GM18909 (cell line): ENCODE measurements at regions not wholly inside any gene's neighbourhood (a gene's known extent, or its start where the extent isn't known, plus 50 kb on each side); places are given as distances from the start of the nearest gene placed in this dataset.
"Not testable (repeated sequence)": the region's sequence is repeated elsewhere in the genome, so short reads cannot be mapped to it uniquely, and the experiment has no call there.

Experiments
- ATAC-seq: cut with Tn5 transposase; IDR thresholded peaks from one replicate; pipeline ENCODE4 v1.9.1; 2021; ENCODE audit warnings: mild to moderate bottlenecking; ENCODE audit not compliant: unreplicated experiment, poor library complexity

- peak; percentile 98 for ATAC-seq
Measured at GRCh38 chr5:169416583-169417196, 115.8 kb upstream of the SLIT3 start.

DNA sequence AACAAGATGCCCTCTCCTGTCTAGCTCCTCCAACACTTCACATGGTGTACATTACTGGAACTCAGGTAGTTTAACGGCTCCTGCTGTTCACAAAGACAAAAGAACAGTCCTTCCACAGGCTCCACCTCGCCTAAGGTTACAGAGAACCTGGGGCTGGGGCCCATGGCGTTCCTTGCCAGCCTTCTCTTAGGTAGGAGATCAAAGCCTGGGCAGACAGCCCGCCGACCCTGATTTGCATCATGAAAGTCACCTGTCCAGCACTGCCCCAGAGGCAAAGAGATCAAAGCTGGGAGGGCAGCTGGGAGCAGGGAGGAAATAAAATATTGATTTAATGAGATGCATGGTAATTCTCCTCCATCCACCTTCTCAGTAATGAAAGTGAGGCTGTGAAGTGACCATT lies 115.0 kb upstream of the SLIT3 start:
- ATAC-seq = no peak

DNA sequence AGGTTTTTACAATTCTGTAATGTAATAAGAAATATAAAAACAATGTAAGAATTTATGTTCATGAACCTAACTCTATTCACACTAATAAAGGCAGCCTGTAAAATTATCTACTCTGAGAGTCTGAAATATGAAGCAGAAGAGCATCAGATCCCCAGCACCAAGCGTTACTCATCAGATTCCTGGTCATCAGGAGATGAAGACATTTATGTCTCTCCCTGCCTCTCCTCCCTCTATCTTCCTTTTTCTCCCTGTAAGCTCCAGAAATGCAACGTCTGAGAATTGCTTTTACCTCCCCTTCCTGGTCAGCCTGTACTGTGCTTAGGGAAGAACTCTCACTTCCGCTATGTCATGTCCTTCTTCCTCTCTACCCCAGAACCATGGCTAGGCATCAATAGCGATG lies 114.4 kb upstream of the SLIT3 start:
- ATAC-seq = no peak

DNA sequence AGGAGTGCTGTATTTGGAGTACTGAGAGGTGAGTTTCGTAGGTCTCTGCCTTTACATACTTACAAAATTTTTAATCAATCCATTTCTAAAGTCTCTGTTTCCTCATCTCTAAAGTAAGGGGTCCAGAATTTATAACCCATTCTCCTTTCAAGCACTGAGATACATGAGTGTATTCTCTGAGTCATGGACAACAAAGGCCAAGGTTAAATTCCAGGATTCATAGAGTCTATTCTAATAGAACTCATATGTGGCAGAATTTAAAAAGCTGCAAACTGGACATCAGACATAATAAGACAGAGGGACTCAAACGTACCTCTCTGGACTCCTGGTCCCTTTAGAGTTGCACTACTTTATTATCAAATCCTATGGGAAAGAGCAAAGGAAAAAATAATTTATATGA lies 112.5 kb upstream of the SLIT3 start:
- no peak for ATAC-seq

DNA sequence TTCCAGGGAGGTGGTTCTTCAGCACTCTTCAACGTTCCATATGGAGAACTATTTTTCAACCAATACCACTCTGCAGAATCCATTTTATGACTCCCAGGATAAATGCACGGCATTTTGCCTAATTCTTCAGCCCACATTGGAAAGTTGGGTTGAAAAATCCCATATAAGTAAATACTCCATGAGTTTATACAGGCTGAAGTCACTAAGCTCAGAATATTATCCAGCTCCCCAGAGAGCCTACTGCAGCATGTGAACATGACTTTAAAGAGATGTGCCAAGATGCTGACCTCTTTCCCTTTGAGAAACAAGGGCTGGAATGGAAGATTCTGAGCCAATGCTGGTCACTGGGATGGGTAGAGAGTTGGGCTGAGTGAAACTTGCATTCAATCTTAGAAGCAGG lies 111.9 kb upstream of the SLIT3 start:
- no peak for ATAC-seq

- no peak for ATAC-seq
Measured at GRCh38 chr5:169411786-169412430, 111.0 kb upstream of the SLIT3 start.

DNA sequence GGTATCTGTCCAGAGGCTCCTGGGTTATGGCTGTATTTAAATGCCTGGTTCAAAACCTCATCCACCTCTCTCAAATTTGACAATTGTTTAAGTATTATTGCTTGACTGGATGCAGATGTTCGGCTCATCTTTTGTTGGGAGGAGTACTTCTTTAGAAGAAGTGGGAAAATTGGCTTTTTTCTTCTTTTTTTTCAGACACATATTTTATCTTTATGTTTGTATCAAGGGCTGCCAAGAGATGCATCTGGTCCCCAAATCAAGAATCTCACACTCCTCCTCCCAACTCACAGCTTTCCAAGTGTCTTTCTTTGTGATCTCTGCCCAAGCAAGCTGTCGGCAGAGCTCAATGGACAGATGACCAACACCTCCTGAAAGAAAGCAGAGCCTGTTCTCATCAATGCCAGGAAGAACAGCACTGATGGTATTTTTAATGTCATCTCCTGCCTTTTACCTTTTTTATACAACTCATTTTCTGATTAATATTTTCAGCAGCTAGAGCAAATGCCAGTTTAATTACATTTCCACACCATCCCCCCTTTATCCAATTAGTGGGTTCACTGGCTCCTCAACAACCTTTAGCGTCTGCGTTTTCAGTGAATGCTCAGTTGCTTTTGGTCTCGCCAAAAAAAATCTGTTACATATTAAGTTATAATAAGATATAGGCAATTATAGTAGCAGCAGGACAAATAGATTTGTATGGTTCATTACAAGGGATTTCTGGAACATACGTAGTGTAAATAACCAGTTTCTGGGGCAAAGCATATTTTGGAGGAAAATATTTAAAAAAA lies 110.3 kb upstream of the SLIT3 start:
- ATAC-seq = no peak

GRCh38 chr5:169408731-169409130 lies 107.8 kb upstream of the SLIT3 start:
- no peak for ATAC-seq

GRCh38 chr5:169408171-169408570 lies 107.2 kb upstream of the SLIT3 start:
- ATAC-seq = no peak

DNA sequence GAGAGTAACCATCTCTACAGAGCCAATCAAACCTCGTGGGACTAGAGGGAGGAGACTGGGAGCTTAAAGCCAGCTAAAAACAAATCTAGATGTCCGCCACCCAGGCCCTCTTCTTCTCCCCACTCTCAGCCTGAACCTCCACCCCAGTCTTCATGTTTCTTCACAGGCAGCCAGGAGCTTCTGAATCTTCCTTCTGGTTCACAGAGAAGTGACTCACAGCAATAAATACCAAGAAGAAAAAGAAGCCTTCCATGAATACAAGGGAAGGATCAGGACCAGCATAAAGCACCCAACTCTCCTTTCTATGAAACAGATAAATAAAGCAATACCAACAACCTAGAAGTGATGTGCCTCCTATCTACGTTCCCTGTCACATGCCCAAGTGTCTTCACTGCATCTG lies 103.3 kb upstream of the SLIT3 start:
- no peak for ATAC-seq

DNA sequence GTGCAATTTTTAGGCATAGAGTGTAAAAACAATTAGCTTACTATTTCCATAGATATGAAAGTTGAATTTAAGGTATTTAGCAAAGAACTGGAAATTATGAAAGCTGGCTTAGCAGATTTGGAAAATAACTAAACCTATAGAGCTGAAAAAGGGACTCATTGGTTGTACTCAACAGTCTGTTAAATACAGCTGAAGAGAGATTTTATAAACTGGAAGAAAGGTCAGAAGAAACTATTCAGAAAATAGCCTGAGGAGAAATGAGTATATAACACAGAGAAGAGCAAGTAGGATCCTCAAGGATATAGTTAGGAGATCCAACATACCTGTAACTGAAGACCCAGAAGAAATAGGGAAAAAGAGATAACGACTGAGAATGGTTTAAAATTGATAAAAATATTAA lies 97.6 kb upstream of the SLIT3 start:
- ATAC-seq = no peak

DNA sequence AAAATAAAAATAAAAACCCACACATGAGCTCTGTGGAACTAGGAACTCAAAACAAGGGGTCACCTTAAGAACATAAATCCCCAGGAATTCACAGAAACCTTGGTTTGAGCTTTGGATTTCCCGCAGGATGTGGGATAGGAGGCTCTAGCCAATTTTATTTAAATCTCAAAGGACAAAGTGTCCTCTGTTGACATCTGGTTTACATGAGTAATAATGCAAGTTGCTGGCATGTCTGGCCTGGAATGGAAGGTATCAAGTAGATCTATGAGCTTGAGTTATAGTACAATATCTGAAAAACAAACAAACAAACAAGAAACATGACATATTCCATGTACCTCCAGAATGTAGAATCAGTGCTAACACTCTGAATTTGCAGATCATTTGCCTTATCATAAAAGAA lies 94.2 kb upstream of the SLIT3 start:
- no peak for ATAC-seq

DNA sequence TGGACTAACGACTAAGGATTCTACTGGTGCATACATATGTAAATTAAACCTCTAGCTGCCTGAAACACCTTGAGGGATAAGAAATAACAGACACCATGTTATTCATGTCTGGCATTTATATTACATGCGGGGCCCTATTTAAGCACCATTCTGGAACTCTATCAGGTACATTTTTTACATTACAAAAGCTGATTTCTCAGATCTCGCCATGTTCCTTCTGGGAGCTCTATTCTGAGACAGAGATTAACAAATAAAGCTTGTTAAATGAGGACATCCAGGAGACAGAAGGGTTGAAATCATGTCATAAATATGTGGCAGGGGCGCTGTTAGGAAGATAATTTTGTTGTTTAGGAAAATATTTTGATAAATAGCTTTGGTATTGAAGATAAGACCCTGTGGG lies 93.4 kb upstream of the SLIT3 start:
- no peak for ATAC-seq

DNA sequence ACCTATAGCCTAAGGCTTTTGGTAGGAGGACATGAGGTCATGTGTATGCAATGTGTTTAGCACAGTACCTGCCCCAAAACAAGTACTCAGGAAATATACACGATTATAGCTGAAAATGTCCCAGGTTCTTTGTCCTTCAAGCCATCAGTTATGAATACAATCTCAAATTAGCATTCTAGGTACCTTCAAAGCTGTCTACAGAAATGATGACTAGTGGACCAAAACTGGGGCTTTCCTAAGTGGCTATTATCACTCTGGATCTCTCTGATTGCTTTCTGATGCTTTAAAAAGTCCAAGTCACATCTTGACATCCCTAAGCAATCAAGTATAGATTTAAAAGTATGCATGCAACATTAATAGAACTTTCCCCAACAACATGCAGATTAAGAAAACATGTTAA lies 93.0 kb upstream of the SLIT3 start:
- no peak for ATAC-seq

- ATAC-seq = no peak
Measured at GRCh38 chr5:169390265-169390664, 89.3 kb upstream of the SLIT3 start.

DNA sequence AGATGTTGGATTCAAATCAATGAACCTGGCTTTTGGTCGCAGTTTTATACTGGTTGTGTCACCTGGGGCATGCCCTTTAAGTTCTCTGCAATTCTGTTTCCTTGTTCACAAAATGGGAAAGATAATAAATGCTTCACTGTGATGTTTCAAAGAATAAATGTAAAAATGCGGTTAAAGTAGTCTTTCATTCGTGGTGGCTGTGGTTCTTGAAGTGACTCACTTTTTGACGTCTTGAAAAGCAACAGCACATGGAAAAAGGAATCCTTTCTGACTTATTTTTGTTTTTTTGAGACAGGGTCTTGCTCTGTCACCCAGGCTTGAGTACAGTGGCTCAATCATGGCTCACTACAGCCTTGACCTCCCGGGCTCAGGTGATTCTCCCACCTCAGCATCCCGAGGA lies 88.4 kb upstream of the SLIT3 start:
- ATAC-seq = no peak

GRCh38 chr5:169385636-169386035 lies 84.7 kb upstream of the SLIT3 start:
- no peak for ATAC-seq

DNA sequence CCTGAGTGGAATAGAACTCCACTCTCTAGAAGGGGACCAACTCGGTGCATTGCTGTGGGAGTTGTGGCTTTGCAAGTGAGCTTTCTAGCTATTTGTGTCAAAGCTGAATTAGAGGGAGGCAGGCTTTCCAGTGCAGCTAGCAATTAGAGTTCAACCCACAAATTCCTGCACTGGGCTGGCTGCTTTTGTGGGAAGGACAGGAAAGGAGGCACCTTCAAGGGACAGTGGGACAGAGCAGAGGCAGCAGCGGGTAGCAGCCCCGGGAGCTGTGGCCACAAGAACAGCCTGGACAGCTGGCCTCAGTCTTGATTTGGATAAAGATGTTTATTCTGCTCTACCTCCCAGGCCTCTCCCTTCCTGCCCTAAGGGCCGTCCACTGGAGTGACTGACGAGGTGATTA lies 83.7 kb upstream of the SLIT3 start:
- ATAC-seq = no peak

DNA sequence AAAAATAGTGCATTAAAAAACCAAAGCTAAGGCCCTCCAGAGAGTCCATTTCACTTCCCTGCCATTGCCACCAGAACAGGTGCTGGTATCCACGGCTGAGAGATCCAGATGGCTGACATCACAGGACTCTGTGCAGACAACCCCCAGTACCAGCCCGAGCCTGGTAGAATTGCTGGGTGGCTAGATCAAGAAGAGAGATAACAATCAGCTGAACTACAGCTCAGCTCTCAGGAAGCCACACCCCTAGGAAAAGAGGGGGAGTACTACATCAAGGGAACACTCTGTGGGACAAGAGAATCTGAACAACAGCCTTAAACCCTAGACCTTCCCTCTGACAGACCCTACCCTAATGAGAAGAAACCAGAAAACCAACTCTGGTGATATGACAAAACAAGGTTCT lies 73.8 kb upstream of the SLIT3 start:
- ATAC-seq = no peak

DNA sequence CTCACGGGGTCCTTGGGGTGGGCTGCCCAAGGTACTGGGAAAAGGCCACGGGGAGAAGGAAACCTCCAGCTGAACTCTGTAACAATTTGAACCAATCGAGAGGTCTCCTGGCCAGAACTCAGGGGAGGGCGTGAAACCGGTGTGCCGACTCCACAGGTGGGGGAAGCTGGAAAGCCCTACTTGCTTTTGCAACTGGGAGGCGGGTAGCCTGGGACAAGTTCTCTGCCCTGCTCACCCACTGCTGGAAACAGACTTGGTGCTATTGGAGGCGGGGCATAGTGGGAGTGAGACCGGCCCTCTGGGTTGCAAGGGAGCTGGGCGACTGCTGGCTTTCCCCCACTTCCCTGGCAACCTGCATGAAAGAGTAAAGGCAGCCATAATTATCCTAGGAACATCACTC lies 73.2 kb upstream of the SLIT3 start:
- ATAC-seq = no peak

DNA sequence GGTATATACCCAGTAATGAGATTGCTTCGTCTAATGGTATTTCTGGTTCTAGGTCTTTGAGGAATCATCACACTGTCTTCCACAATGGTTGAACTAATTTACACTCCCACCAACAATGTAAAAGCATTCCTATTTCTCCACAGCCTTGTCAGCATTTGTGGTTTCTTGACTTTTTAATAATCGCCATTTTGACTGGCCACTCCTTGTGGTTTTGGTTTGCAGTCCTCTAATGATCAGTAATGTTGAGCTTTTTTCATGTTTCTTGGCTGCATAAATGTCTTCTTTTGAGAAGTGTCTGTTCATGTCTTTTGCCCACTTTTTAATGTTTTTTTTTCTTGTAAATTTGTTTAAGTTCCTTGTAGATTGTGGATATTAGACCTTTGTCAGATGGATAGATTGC lies 70.9 kb upstream of the SLIT3 start:
- ATAC-seq = not testable (repeated sequence)

DNA sequence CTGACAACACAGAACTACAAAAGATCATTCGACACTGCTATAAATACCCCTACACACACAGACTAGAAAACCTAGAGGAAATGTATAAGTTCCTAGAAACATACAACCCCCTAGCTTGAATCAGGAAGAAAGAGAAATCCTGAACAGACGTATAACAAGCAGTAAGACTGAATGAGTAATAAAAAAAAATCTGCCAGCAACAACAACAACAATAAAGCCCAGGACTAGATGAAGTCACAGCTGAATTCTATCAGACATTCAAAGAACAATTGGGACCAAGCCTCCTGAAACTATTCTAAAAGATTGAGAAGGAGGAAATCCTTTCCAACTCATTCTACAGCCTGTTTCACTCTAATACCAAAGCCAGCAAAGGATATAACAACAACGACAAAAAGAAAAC lies 68.2 kb upstream of the SLIT3 start:
- no peak for ATAC-seq
